ENCODE measurements at regions not wholly inside any gene's neighbourhood (a gene's known extent, or its start where the extent isn't known, plus 50 kb on each side); places are given as distances from the start of the nearest gene placed in this dataset.

GRCh38 chr15:29420188-29420587 lies 150.6 kb upstream of the NSMCE3 start:
- POLR2A ChIA-PET, result no interaction called here
- no peak overlapping the region for H3K4me3 ChIP-seq (ENCODE audit: low read depth, low read length)
- no peak for DNase-seq (ENCODE audit: low read depth, low spot score)
- TF ChIP-seq CTCF (IDR thresholded peaks at IDR 0.05; ENCODE audit: insufficient read depth, low read length, missing control alignments), result no peak
- CTCF ChIA-PET, result no interaction called here

GRCh38 chr15:29418931-29419330 lies 149.3 kb upstream of the NSMCE3 start:
- TF ChIP-seq CTCF (IDR thresholded peaks at IDR 0.05; ENCODE audit: insufficient read depth, low read length, missing control alignments), result no peak
- ChIA-PET POLR2A (no interaction called here), CTCF (no interaction called here)
- H3K4me3 ChIP-seq (ENCODE audit: low read depth, low read length), result no peak overlapping the region
- no peak for DNase-seq (ENCODE audit: low read depth, low spot score)

GRCh38 chr15:29418178-29418577 lies 148.6 kb upstream of the NSMCE3 start:
- CTCF ChIA-PET, result no interaction called here
- no peak overlapping the region for H3K4me3 ChIP-seq (ENCODE audit: low read depth, low read length)
- POLR2A ChIA-PET, result no interaction called here
- no peak for TF ChIP-seq CTCF (IDR thresholded peaks at IDR 0.05; ENCODE audit: insufficient read depth, low read length, missing control alignments)
- no peak for DNase-seq (ENCODE audit: low read depth, low spot score)

- H3K4me3 ChIP-seq (ENCODE audit: low read depth, low read length), result no peak overlapping the region
- CTCF ChIA-PET, result no interaction called here
- no peak for TF ChIP-seq CTCF (IDR thresholded peaks at IDR 0.05; ENCODE audit: insufficient read depth, low read length, missing control alignments)
- POLR2A ChIA-PET, result no interaction called here
- no peak for DNase-seq (ENCODE audit: low read depth, low spot score)
Measured at GRCh38 chr15:29411299-29411698, 141.7 kb upstream of the NSMCE3 start.

GRCh38 chr15:29410338-29410737 lies 140.7 kb upstream of the NSMCE3 start:
- CTCF ChIA-PET, result no interaction called here
- POLR2A ChIA-PET, result no interaction called here

GRCh38 chr15:29409890-29410289 lies 140.3 kb upstream of the NSMCE3 start:
- DNase-seq (ENCODE audit: low read depth, low spot score), result no peak
- ChIA-PET CTCF (no interaction called here), POLR2A (no interaction called here)
- TF ChIP-seq CTCF (IDR thresholded peaks at IDR 0.05; ENCODE audit: insufficient read depth, low read length, missing control alignments), result no peak
- H3K4me3 ChIP-seq (ENCODE audit: low read depth, low read length), result no peak overlapping the region

More at GRCh38 chr15:29410338-29410737, 140.7 kb upstream of the NSMCE3 start:
- no peak for TF ChIP-seq CTCF (IDR thresholded peaks at IDR 0.05; ENCODE audit: insufficient read depth, low read length, missing control alignments)
- DNase-seq (ENCODE audit: low read depth, low spot score), result no peak
- H3K4me3 ChIP-seq (ENCODE audit: low read depth, low read length), result no peak overlapping the region
